GM06990 (cell line): ENCODE measurements at regions not wholly inside any gene's neighbourhood (a gene's known extent, or its start where the extent isn't known, plus 50 kb on each side); places are given as distances from the start of the nearest gene placed in this dataset.

Source experiments
- DNase-seq: peaks from one replicate; pipeline ENCODE4 v3.0.0-alpha.2; 2011; ENCODE audit not compliant: insufficient read length; ENCODE audit errors: extremely low read depth
- H3K27me3 ChIP-seq: replicated peaks from 2 replicates; pipeline ENCODE4 v1.6.0; 2011; ENCODE audit warnings: low read length; ENCODE audit not compliant: control insufficient read depth, insufficient read depth
- H3K36me3 ChIP-seq: 2 replicates; pipeline ENCODE4 v1.5.1; 2011; ENCODE audit warnings: low read length; ENCODE audit not compliant: control insufficient read depth, insufficient read depth
- H3K4me3 ChIP-seq: replicated peaks from 2 replicates; pipeline ENCODE4 v1.5.1; 2011; ENCODE audit warnings: low read depth, mild to moderate bottlenecking, control low read depth, low read length
- TF ChIP-seq, protein P1 (sequence below): IDR thresholded peaks from 2 replicates; pipeline ENCODE4 v1.5.1; 2011; ENCODE audit warnings: low read length, control low read depth, mild to moderate bottlenecking, inconsistent platforms; ENCODE audit not compliant: insufficient read depth, poor library complexity, severe bottlenecking

DNA sequence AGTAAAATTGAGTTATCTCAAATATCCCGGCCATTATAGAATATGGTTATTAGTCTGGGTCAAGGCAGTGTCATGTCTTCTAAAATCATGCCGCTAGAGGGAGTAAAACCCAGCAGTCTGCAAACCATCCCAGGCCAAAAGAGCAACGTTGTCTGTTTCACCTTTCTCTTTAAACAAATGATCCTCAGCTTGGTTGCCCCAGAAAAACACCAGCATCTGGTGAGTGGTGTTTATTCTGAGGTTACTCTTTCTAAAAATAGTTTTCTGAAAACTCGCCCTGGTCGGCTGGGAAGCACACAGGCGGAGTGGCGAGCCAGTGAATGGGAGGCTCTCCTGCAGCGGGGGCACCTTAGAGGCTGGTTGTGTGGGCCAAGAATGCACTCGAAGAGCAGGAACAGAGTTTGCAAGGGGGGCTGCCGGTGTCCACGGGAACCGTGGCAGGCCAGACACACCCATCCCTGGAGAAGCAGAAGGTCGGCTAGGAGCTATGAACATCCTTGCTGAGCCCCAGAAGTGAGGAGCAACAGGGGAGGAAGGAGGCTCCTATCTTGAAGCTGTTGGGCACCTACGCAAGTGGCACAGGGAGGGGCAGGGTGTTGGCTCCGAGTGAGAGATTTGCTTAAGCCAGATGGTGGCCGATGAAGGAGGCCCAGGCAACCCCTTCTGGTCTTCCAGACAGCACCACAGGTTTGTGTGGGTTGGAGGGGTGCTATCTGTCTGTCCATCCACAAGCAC is 297.1 kb downstream of the ETS1 start:
- Histone ChIP-seq H3K4me3 (peak overlapping the region; percentile 56), H3K27me3 (no peaks in the 10 kb centered on the region), H3K36me3 (no peaks in the 10 kb centered on the region)
- DNase-seq: peak; percentile 71
- TF ChIP-seq, protein P1, sequence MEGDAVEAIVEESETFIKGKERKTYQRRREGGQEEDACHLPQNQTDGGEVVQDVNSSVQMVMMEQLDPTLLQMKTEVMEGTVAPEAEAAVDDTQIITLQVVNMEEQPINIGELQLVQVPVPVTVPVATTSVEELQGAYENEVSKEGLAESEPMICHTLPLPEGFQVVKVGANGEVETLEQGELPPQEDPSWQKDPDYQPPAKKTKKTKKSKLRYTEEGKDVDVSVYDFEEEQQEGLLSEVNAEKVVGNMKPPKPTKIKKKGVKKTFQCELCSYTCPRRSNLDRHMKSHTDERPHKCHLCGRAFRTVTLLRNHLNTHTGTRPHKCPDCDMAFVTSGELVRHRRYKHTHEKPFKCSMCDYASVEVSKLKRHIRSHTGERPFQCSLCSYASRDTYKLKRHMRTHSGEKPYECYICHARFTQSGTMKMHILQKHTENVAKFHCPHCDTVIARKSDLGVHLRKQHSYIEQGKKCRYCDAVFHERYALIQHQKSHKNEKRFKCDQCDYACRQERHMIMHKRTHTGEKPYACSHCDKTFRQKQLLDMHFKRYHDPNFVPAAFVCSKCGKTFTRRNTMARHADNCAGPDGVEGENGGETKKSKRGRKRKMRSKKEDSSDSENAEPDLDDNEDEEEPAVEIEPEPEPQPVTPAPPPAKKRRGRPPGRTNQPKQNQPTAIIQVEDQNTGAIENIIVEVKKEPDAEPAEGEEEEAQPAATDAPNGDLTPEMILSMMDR: peak; percentile 61

DNA sequence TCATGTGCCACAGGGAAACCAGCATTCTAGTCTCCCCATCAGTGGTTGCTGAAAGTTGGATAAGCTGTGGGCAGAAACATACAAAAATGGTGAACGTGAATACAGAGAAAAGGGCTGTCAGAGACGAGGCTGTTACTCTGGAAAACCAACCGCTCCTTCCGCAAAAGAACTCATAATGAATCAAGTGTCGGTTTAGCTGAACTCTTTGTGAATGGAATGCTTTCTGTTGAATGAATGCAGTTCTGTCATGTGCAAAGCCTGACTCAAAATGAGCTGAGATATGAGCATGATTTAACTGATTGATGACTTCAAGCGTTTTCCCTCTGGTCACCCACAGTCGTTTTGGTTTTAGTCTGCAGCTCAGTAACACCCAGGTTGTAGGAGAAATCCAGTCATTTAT is 298.3 kb downstream of the ETS1 start:
- Histone ChIP-seq H3K36me3 (no peaks in the 10 kb centered on the region), H3K27me3 (no peaks in the 10 kb centered on the region), H3K4me3 (no peak overlapping the region)
- TF ChIP-seq, protein P1: no peak
- DNase-seq: no peak

DNA sequence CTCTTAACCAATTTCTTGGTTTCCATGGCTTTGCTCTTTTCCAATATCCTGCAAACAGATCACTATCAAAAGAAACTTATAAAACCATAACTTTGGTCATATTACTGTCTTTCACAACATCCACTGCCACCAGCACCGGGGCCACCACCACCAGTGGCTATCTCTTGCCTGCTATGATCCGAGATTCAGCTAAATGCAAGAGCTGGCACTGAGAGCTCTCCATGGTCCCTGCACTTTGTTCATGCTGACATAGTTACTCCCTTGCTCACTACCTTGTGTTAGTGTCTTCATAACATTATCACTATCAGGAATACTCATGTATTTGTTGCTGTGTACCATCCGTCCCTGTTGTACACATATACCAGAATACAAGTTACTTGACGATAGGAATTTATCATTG is 299.0 kb downstream of the ETS1 start:
- DNase-seq: no peak
- no peaks in the 10 kb centered on the region for H3K36me3 ChIP-seq
- H3K27me3 ChIP-seq: no peaks in the 10 kb centered on the region
- H3K4me3 ChIP-seq: no peak overlapping the region
- TF ChIP-seq, protein P1: no peak

DNA sequence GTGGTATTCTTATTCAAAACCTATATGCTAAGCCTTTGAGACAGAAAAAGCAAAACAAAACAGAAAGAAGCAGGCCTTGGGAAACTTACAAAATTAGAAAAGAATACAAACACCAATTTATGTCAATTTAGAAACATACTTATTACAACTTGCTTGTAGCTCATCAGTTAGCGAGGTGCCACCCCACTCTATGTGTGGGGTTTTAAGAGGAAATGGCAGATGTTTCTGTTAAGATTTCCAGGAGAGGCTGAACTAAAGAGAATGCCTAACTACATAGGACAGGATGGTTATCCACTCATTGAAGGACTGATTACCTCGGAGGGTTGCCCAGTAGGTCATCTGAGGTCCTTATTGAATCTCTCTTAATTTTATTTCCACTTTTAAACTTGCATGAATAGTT is 302.0 kb downstream of the ETS1 start:
- Histone ChIP-seq H3K27me3 (no peaks in the 10 kb centered on the region), H3K36me3 (no peaks in the 10 kb centered on the region), H3K4me3 (no peak overlapping the region)
- no peak for DNase-seq
- TF ChIP-seq, protein P1: no peak

DNA sequence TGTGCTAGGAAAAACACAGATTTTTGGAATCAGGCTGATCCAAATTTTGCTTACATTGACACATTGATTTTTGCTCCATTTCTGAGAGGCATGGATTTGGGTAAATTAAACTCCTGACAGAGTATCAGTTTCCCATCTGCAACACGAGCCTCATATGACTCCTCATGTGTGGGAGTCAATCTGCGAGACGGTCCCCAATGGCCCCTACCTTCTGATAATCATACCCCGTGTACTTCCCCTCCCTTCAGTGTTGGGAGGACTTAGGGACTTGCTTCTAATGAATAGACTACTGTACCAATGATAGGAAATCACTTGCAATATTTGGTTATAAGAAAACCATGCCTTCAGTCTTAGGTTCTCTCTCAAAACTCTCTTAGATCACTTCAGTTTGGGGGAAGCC is 302.7 kb downstream of the ETS1 start:
- no peaks in the 10 kb centered on the region for H3K27me3 ChIP-seq
- H3K36me3 ChIP-seq: no peaks in the 10 kb centered on the region
- DNase-seq: no peak
- TF ChIP-seq, protein P1: no peak
- H3K4me3 ChIP-seq: no peak overlapping the region

DNA sequence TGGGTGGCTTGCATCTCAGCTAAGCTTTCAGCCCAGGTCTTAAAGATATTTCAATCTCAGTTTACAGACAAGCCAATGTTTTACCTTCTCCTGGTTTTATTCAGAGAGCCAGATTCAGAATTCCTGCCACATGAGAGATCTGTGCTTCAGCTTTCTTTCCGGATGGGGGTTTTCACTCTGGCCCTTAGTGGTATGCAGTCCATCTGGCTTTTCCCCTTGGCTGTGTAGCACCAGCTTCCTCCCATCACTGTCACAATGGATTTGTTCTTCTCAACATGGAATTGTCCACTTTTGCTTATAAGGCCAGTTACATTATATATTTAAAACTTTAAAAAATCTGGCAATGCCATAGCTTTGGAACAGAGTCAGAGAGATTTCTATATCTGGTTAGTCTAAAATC is 303.9 kb downstream of the ETS1 start:
- Histone ChIP-seq H3K36me3 (no peaks in the 10 kb centered on the region), H3K4me3 (no peak overlapping the region), H3K27me3 (no peaks in the 10 kb centered on the region; the same call in 1 of the 2 replicates)
- TF ChIP-seq, protein P1: no peak
- DNase-seq: no peak
